ENCODE measurements at regions not wholly inside any gene's neighbourhood (a gene's known extent, or its start where the extent isn't known, plus 50 kb on each side); places are given as distances from the start of the nearest gene placed in this dataset.

DNA sequence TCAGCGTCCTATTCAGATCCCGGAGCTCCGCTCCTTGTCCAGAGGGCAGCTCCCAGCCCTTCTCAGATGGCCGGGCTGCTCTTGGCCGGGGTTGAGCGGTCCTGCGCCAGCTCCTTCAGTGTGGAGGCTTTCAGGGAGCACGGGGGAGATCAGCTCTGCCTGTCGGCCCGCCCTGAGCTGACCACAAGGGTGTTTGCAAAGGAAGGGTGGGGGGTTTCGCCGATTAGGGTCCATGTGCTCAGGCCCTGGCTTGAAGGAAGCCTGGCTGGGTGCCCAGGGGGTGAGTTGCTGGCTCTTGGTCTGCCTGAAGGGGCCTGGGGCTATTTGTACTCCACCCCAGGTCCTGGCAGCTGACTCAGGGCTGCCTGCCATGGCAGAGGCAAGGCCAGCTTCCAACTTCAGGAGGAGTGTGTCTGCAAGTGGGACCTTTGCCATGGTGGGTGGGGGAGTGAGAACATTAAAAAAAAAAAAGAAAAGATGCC lies 250.1 kb upstream of the KLF4 start (continued):
- TF ChIP-seq, protein P1, sequence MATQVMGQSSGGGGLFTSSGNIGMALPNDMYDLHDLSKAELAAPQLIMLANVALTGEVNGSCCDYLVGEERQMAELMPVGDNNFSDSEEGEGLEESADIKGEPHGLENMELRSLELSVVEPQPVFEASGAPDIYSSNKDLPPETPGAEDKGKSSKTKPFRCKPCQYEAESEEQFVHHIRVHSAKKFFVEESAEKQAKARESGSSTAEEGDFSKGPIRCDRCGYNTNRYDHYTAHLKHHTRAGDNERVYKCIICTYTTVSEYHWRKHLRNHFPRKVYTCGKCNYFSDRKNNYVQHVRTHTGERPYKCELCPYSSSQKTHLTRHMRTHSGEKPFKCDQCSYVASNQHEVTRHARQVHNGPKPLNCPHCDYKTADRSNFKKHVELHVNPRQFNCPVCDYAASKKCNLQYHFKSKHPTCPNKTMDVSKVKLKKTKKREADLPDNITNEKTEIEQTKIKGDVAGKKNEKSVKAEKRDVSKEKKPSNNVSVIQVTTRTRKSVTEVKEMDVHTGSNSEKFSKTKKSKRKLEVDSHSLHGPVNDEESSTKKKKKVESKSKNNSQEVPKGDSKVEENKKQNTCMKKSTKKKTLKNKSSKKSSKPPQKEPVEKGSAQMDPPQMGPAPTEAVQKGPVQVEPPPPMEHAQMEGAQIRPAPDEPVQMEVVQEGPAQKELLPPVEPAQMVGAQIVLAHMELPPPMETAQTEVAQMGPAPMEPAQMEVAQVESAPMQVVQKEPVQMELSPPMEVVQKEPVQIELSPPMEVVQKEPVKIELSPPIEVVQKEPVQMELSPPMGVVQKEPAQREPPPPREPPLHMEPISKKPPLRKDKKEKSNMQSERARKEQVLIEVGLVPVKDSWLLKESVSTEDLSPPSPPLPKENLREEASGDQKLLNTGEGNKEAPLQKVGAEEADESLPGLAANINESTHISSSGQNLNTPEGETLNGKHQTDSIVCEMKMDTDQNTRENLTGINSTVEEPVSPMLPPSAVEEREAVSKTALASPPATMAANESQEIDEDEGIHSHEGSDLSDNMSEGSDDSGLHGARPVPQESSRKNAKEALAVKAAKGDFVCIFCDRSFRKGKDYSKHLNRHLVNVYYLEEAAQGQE (IDR thresholded peaks at IDR 0.05; ENCODE audit: unreplicated experiment): no peak
- no peak for TF ChIP-seq ZNF331 (CRISPR knock-in tag; IDR thresholded peaks at IDR 0.05; ENCODE audit: low read depth)
- TF ChIP-seq, protein P2, sequence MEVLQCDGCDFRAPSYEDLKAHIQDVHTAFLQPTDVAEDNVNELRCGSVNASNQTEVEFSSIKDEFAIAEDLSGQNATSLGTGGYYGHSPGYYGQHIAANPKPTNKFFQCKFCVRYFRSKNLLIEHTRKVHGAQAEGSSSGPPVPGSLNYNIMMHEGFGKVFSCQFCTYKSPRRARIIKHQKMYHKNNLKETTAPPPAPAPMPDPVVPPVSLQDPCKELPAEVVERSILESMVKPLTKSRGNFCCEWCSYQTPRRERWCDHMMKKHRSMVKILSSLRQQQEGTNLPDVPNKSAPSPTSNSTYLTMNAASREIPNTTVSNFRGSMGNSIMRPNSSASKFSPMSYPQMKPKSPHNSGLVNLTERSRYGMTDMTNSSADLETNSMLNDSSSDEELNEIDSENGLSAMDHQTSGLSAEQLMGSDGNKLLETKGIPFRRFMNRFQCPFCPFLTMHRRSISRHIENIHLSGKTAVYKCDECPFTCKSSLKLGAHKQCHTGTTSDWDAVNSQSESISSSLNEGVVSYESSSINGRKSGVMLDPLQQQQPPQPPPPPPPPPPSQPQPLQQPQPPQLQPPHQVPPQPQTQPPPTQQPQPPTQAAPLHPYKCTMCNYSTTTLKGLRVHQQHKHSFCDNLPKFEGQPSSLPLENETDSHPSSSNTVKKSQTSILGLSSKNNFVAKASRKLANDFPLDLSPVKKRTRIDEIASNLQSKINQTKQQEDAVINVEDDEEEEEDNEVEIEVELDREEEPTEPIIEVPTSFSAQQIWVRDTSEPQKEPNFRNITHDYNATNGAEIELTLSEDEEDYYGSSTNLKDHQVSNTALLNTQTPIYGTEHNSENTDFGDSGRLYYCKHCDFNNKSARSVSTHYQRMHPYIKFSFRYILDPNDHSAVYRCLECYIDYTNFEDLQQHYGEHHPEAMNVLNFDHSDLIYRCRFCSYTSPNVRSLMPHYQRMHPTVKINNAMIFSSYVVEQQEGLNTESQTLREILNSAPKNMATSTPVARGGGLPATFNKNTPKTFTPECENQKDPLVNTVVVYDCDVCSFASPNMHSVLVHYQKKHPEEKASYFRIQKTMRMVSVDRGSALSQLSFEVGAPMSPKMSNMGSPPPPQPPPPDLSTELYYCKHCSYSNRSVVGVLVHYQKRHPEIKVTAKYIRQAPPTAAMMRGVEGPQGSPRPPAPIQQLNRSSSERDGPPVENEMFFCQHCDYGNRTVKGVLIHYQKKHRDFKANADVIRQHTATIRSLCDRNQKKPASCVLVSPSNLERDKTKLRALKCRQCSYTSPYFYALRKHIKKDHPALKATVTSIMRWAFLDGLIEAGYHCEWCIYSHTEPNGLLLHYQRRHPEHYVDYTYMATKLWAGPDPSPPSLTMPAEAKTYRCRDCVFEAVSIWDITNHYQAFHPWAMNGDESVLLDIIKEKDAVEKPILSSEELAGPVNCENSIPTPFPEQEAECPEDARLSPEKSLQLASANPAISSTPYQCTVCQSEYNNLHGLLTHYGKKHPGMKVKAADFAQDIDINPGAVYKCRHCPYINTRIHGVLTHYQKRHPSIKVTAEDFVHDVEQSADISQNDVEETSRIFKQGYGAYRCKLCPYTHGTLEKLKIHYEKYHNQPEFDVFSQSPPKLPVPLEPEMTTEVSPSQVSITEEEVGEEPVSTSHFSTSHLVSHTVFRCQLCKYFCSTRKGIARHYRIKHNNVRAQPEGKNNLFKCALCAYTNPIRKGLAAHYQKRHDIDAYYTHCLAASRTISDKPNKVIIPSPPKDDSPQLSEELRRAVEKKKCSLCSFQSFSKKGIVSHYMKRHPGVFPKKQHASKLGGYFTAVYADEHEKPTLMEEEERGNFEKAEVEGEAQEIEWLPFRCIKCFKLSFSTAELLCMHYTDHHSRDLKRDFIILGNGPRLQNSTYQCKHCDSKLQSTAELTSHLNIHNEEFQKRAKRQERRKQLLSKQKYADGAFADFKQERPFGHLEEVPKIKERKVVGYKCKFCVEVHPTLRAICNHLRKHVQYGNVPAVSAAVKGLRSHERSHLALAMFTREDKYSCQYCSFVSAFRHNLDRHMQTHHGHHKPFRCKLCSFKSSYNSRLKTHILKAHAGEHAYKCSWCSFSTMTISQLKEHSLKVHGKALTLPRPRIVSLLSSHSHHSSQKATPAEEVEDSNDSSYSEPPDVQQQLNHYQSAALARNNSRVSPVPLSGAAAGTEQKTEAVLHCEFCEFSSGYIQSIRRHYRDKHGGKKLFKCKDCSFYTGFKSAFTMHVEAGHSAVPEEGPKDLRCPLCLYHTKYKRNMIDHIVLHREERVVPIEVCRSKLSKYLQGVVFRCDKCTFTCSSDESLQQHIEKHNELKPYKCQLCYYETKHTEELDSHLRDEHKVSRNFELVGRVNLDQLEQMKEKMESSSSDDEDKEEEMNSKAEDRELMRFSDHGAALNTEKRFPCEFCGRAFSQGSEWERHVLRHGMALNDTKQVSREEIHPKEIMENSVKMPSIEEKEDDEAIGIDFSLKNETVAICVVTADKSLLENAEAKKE (CRISPR knock-in tag; IDR thresholded peaks at IDR 0.05): no peak
- TF ChIP-seq EZH2 (IDR thresholded peaks at IDR 0.05; ENCODE audit: low read depth, unreplicated experiment): no peak
- no peak for TF ChIP-seq NANOG (IDR thresholded peaks at IDR 0.05; ENCODE audit: borderline replicate concordance)
- TF ChIP-seq ZNF114 (CRISPR knock-in tag; IDR thresholded peaks at IDR 0.05): no peak
- no peak for TF ChIP-seq JUNB (IDR thresholded peaks at IDR 0.05; ENCODE audit: unreplicated experiment)

Measured in GM23338 (cell line).